ENCODE measurements at regions not wholly inside any gene's neighbourhood (a gene's known extent, or its start where the extent isn't known, plus 50 kb on each side); places are given as distances from the start of the nearest gene placed in this dataset.
"Not testable (repeated sequence)": the region's sequence is repeated elsewhere in the genome, so short reads cannot be mapped to it uniquely, and the experiment has no call there.

DNA sequence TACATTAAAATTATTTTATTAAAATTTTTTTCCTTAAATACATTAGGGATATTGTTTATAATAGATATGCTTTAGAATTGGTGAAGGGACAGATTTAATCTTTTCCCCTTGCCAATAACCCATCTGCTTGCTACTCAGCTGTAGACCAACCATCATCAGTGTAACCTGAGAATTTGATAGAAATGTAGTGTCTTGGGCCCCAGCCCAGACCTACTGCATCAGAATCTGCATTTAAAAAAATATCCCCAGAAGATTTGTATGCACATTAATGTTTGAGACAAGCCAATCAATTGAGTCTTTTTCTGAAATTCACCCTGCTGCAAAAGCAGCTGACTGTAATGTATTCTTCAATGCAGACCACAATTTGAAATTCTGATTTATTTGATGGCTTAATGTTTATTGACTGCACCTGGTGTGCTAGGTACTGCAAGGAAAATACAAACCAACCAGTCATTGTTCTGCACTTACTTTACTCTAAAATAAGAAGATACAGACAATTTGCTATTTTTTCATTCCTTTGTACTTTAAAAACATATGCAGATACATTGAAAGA is 190.7 kb upstream of the SGO1 start:
- intact Hi-C loops (cut with DNase I), result no loop called here
- no peak for ATAC-seq

DNA sequence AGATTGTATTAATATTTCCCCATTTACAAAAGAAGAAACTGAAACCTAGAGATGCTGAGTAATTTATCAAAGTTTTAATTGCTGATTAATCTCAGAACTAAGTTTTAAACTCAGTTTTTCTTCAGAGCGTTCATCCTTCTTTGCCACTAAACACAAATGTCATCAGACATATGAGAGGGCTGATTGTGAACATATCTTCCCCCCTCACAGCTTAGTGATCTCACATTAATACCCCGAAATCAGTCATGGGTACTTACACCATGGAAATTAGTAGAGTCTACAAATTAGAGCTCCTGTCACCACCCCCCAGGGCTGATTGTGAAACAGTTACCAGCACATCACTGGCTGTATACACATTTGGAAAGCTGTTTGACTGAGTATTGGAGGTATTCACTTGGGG is 189.3 kb upstream of the SGO1 start:
- ATAC-seq (no peak), DNase-seq (ENCODE audit: missing footprints) (no peak)
- intact Hi-C loops (cut with DNase I), result no loop called here

More for the DNA sequence above, 190.7 kb upstream of the SGO1 start:
- no peak for DNase-seq (ENCODE audit: missing footprints)

DNA sequence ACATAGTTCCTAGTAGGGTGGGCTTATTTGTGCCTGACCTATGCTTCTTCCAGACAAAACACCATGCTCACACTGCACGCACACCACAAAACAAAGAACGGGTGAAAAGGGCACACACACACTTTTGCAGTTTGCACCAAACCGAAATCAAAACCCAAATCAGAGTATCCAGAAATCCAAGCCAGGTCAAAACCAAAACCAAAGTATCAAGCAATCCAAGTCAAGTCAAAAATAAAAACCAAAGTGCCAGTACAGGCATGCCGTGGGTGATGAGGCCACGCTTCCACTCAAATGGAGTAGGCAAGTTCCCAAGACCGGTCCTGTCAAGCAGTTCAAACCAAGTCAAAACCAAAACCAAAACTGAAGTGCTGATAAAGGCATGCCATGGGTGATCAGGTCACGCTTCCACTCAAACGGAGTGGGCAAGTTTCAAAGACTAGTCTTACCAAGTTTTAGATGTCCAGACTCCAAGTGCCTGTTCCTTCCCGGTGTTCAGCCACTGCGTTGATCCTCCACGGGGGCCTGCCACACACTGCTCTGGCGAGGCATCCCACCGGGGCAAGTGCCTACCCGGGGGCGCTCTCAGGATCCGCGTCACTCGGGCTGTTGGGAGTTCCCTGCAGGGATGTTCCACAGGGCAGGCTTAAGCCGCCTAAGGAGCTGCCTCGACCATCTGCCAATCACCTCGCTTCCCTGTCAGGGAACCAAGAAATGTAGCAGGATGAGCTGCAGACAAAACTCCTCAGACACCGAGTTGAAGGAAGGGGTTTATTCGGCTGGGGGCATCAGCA is 184.5 kb upstream of the SGO1 start:
- DNase-seq (ENCODE audit: missing footprints); intact Hi-C loops (cut with DNase I); ATAC-seq: not testable (repeated sequence)

DNA sequence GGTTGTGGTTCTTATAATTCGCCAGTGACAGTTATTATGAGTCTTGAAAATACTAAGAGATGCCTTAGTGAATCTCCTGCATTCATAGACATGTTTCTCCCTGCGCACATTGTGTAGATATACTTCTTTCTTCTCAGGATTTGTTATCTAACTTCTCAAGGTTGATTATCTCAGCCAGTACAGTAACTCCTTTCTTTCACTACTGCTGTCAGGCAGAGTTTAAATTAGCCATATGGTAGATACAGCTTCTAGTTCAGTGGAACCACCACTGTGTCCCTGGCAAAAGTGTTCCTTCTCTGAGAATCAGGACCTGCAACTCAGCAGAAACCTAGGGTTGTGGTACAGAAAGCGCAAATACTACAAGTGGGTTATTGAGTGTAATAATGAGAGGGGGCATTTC is 175.0 kb upstream of the SGO1 start:
- DNase-seq (ENCODE audit: missing footprints) (no peak), ATAC-seq (no peak)
- intact Hi-C loops (cut with DNase I), result no loop called here

DNA sequence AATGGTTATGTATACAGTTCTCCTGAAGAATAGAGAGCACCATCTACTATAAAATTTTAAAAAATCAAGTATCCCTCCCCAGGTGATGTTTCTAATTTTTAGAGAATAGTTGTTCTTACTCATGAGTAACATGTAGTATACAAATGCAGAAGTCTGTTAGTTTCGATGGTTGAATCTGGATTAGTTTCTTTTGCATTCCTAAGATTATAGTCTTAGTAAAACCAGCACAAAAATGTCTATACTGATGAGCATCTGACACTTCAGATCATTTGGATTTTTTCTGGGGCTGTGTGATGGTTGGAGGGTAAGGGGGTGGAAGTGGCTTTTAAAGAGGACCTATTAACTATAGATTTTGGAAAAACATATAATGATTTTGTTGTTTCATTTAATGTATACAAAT is 167.3 kb upstream of the SGO1 start:
- intact Hi-C loops (cut with DNase I), result no loop called here
- no peak for ATAC-seq
- DNase-seq (ENCODE audit: missing footprints), result no peak

DNA sequence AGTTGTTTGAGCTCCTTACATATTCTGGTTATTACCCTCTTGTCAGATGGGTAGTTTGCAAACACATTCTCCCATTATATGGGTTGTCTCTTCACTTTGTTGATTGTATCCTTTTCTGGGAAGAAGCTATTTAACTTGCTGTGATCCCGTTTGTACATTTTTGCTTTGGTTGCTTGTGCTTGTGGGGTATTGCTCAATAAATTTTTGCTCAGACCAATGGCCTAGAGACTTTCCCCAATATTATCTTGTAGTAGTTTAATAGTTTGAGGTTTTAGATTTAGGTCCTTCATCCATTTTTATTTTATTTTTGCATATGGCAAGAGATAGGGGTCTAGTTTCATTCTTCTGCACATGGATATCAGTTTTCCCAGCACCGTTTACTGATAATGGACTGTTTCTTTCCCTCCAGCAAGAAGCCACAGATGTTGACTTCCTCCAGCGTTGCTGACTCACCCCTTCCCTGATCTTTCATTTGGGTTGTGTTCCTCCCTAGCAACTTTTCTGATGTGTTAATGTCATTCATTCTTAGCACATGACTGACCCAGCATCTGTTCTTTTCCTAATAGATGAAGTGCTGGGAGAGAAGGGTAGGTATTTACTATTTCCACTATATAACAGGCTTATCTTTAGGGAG is 166.7 kb upstream of the SGO1 start:
- intact Hi-C loops (cut with DNase I), result no loop called here
- DNase-seq (ENCODE audit: missing footprints) (no peak), ATAC-seq (no peak)

DNA sequence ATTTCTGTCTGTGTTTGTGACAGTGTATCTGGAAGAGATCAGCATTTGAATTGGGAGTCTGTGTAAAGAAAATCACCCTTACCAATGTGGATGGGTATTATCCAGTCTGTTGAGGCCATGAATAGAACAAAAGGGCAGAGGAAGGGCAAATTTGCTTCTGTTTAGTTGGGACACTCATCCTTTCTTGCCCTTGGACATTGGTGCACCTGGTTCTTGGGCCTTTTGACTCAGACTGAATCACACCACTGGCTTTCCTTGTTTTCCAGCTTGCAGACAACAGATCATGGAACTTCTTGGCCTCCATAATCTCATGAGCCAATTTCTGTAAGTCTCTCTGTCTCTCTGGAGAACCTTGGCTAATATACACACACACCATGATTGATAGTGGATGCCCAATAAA is 164.4 kb upstream of the SGO1 start:
- ATAC-seq (no peak), DNase-seq (ENCODE audit: missing footprints) (no peak)
- intact Hi-C loops (cut with DNase I), result no loop called here

DNA sequence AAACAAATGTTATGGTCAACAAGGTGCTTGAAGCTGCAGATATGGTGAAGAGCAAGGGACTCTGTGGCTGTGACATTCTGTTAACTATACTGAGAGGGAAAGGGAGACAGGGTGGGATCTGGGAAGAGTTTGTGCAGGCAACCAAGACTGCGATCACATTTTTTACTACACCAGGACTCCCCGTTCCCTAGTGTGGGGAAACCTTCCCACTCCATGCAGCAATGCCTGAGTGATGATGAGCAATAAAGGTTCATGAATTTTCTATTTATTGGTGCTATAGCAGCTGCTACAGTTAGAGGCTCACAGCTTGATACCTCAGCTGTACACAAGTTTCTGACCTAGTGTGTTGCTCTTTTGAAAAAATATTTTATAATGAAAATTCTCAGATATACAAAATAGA is 160.9 kb upstream of the SGO1 start:
- ATAC-seq (no peak), DNase-seq (ENCODE audit: missing footprints) (no peak)
- intact Hi-C loops (cut with DNase I), result loop anchor here (5.0 kb wide), 1 partner anchor 50 kb away; no protein-coding TSS in a partner anchor

DNA sequence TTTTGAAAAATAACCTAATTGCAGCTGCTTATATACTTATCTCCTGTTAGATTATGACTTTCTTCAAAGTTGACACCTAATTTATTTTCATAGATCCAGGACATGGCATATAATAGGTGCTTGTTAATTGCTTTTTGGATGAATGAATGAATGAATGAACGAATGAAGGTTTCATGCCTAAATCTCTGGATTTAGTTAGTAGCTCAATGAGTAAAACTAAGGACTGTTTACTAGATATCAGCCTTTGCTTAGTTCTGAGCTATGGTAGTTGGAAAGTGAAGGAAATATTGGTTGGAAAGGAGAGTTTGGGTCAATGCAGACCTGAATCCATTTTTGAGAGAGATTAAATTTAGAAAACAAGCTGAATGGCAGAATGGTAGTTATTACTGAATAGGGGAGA is 160.4 kb upstream of the SGO1 start:
- DNase-seq (ENCODE audit: missing footprints) (no peak), ATAC-seq (no peak)
- intact Hi-C loops (cut with DNase I), result loop anchor here (5.0 kb wide), 1 partner anchor 49 kb away; no protein-coding TSS in a partner anchor

DNA sequence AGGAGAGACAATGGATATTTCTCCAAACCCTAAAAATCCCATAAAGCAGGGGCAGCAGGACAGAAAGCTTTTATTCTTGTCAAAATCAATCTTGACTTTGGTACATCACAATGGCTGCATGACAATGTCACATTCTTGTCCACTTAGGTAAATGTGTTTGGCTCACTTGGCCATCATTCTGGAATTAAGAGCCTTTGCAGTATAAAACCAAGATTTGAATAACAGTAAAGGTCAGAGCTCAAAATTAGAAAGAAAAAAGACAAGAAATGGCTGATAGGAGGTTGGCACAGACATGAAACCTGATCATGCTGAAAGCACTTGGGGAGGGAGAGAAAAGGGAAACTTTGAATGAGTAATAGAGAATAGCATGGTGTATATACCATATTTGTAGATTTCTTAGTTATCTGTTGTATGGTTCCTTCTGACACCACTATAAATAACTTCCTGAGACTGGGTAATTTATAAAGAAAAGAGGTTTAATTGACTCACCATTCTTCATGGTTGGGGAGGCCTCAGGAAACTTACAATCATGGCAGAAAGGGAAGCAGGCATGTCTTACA is 158.5 kb upstream of the SGO1 start:
- ATAC-seq (no peak), DNase-seq (ENCODE audit: missing footprints) (no peak)
- intact Hi-C loops (cut with DNase I), result no loop called here

DNA sequence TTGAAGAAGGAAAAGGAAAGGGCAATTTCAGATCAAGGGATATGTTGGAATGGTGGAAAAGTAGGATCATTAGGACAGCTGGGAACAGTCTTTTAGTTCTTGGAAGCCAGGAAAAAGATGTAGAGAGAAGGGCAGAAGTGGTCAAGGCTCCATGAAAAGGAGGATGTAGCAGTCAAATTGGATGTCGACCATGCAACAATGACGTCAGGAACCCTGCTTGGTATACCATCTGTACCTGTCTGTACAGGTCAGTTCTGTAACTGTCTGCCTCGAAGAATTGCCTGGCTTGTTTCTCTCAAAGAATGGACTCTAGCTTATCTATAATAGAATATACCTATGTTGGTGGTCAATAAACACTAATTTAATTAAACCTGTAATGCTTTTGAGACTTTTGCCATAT is 157.8 kb upstream of the SGO1 start:
- ATAC-seq (no peak), DNase-seq (ENCODE audit: missing footprints) (no peak)
- intact Hi-C loops (cut with DNase I), result no loop called here

DNA sequence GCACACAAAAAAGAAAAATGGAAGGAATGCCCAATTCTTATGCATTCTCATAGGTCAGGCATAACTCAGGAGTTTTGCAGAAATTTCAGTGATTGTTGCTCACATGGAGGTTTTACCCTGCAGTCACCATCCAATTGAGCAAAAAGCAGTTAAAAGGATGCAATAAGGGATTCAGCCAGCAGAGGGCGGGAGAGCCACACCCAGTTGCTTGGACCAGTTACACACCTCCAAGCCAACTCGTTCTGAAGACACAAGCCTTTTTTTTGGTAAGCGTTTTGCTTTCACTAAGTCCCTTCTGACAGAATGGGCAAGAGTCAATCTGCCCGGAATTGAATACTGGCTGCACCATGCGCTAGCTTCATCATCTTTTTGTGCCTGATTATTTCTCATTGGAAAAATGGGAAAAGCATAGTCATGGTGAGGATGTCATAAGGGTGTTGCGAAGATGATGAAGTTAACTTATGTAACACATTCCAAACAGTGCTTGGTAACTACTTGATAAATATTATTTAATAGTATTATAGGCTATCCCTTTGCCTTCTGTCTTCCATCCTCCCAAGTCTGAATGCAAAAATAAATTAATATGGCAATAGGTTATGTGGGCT is 154.4 kb upstream of the SGO1 start:
- peak; percentile 78 for ATAC-seq

DNA sequence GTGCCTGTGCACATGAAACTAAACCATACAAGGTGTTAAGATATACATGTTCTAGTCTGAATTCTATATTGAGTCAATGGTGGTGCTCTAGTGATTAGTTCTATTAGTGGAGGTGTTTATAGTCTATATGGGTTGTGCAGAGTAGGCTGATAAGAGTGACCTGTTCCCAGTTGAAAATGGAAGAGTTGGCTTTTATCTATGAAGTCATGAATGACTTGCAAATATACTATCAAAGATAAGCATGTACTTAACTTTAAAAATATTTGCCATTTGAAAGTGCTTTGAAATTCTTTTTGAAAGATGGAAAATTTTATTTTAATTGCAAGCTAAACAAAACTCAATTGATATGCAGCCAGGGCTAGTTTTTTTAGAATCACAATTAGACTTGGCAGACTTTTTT is 150.6 kb upstream of the SGO1 start:
- no peak for DNase-seq (ENCODE audit: missing footprints)
- intact Hi-C loops (cut with DNase I), result loop anchor here (10.0 kb wide), 1 partner anchor 112 kb away; no protein-coding TSS in a partner anchor
- no peak for ATAC-seq

More for the DNA sequence above, 154.4 kb upstream of the SGO1 start:
- intact Hi-C loops (cut with DNase I), result no loop called here
- DNase-seq (ENCODE audit: missing footprints), result peak; percentile 64

DNA sequence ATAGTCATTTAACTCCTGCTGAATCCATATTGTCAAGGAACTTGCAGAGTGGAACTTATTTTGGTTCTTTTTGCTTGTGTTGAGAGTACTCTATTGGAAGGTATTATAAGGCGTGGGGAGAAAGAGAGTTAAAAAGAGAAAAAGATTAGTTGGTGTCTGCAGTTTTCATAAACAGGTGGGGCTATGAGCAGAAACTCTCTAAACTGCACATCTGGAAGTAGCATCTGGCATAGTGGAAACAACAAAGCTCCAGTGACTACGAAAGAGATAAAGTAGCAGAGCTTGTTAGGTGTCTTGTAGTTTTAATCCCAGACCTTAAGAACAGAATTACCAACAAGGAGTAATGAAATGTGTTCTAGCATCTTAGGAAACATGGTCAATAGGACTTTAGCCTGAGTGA is 148.8 kb upstream of the SGO1 start:
- no peak for DNase-seq (ENCODE audit: missing footprints)
- no peak for ATAC-seq
- intact Hi-C loops (cut with DNase I), result loop anchor here (10.0 kb wide), 1 partner anchor 110 kb away; no protein-coding TSS in a partner anchor

DNA sequence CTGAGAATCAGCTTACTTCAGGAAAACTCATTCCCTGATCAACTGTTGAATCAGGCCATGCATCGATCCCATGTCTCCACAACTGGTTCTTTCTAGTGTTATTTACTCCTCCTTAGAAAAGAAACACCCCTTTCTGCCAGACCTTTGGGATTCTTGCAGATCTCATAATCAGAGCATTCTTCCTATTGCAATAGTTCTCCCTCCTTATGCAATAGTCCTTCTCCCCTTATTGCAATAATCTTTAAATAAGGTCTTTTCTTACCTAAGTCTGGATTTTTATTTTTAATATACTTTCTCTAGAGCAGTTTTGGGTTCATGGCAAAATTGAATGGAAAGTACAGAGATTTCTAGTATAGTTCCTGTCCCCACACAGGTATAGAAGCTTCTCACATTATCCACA is 141.9 kb upstream of the SGO1 start:
- ATAC-seq, result no peak
- intact Hi-C loops (cut with DNase I), result no loop called here
- DNase-seq (ENCODE audit: missing footprints), result no peak

DNA sequence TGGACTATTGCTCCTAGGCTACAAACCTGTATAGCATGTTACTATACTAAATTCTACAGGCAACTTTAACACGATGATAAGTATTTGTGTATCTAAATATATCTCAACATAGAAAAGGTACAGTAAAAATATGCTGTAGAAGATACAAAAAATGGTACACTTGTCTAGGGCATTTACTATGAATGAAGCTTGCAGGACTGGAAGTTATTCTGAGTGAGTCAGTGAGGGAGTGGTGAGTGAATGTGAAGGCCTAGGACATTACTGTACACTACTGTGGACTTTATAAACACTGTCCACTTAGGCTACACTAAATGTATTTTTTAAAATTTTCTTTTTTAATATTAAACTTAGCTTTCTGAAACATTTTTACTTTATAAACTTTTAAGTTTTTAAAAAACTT is 140.5 kb upstream of the SGO1 start:
- intact Hi-C loops (cut with DNase I), result no loop called here
- DNase-seq (ENCODE audit: missing footprints), result no peak
- ATAC-seq, result no peak

DNA sequence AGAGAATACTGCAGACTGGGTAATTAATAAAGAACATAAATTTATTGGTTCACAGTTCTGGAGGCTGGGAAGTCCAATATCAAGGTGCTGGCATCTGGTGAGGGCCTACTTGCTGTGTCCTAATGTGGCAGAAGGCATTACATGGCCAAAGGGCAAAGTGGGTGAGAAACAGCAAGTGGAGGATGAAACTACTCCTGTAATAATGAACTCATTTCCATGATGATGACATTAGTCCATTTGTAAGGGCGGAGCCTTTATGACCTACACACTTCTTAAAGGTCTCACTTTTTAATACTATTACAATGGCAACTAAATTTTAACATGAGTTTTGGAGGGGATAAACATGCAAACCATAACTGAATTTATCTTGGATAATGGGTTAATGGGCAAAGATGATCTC is 139.6 kb upstream of the SGO1 start:
- intact Hi-C loops (cut with DNase I), result no loop called here
- ATAC-seq (no peak), DNase-seq (ENCODE audit: missing footprints) (no peak)

DNA sequence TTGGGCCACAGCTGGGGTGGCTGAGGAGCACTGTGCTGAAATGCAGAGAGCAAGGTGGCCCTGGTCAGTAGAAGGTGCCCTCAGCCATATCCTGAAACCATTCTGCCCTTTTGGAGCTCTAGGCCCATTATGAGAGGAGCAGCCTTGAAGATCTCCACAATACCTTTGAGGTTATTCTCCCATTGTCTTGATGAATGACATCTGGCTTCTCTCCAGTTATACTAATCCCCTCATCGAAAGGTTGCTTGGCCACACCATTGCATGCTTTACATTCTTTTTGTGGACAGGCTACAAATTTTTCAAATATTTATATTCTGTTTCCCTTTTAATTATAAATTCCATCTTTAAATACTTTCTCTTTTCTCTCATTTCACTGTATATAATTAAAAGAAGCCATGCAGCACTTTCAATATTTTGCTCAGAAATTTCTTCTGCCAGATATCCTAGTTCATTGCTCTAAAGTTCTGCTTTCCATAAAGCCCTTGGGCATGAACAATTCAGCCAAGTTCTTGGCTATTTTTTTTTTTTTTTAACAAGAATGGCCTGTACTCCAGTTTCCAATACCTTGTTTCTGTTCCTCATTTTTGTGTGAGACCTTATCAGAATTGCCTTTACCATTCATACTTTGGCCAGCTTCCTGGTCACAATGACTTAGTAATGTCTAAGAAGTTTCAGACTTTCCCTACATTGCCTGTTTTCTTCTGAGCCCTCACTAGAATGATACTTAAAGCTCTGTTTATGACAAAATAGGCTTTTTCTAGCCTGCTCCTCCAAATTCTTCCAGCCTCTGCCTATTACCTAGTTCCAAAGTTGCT is 138.9 kb upstream of the SGO1 start:
- intact Hi-C loops (cut with DNase I), result no loop called here
- DNase-seq (ENCODE audit: missing footprints) (no peak), ATAC-seq (no peak)

All from Right ventricle myocardium inferior (tissue), 1 donor.